ENCODE measurements at regions not wholly inside any gene's neighbourhood (a gene's known extent, or its start where the extent isn't known, plus 50 kb on each side); places are given as distances from the start of the nearest gene placed in this dataset.
"Not testable (repeated sequence)": the region's sequence is repeated elsewhere in the genome, so short reads cannot be mapped to it uniquely, and the experiment has no call there.

DNA sequence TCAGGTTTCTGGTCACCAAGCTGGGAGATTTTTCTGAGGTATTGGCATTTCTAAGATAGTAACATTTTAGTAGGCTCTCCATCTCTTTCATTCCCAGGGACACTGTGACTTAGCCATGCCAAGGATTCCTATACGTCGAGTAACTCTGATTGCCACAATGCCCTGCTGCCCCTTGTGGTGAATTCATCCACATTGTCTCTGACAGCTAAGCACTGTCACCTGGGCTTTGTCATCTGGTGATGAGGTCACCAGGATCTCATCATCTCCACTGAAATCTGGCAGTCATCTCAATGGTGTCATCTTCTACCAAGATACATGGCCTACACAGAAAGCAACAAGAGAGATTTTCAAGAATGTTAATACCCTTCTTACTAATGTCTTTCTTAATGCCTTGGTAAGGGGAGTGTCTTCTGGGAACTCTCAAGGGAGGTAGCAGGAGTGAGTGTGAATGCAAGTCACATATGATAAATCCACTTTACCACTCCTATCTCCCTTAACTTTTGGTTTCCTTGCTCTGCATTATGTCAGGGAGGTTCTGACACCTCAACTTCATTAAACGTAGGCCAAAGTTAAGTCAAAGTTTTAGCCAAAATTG is 246.7 kb downstream of the CD109 start:
- Mint-ChIP-seq H3K36me3 (no peaks in the 10 kb centered on the region), H3K9me3 (peaks cover 2% of the 10 kb centered on the region), H3K27me3 (peaks cover 2% of the 10 kb centered on the region), H3K27ac (no peak overlapping the region), H3K4me3 (no peak overlapping the region), H3K4me1 (ENCODE audit: low read depth) (no peaks in the 10 kb centered on the region)
- POLR2A ChIA-PET = no interaction called here
- intact Hi-C loops (cut with micrococcal nuclease) = no loop called here
- no peak for DNase-seq
- CTCF ChIA-PET = no interaction called here

DNA sequence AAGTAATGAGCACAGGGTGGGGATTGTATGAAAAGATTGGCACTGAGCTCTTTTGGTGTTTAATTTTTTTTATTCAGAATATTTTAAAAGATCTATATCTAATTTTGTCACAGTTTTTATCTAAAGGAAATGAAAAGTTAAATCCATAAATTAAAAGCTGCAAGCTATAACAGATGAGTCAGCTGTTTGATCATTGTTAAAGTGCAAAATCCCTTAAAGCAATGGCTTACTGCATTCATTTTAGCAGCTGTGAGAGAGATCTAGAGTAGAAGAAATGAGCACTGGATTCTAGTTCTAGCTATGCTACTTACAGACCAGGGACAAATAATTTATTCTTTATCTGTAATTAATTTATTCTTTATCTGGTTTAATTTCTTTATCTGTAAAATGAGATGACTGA is 245.9 kb downstream of the CD109 start:
- Mint-ChIP-seq H3K4me3 (no peak overlapping the region), H3K9me3 (no peaks in the 10 kb centered on the region), H3K4me1 (ENCODE audit: low read depth) (no peaks in the 10 kb centered on the region), H3K36me3 (no peaks in the 10 kb centered on the region), H3K27me3 (peaks cover 2% of the 10 kb centered on the region), H3K27ac (no peak overlapping the region)
- intact Hi-C loops (cut with micrococcal nuclease) = no loop called here
- ChIA-PET POLR2A (no interaction called here), CTCF (no interaction called here)
- no peak for DNase-seq

DNA sequence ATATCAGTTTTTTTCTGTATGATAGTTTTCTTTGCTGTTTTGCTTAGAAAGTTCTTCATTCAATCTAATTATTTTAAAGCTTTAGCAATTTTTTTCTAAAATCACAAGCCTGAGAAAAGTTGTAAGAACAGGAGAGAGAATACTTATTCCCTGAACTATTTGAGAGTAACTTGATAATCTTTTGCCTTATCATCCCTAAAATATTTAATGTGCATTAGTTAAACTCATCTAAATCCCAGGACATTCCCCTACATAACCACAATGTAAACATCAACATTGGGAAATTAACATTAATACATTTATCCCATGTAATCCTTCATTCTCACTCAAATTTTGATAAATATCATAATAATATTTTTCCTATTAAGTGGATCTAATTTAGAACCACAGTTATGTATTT is 241.8 kb downstream of the CD109 start:
- H3K4me3 Mint-ChIP-seq = no peak overlapping the region
- DNase-seq = no peak
- no peaks in the 10 kb centered on the region for H3K27me3 Mint-ChIP-seq
- no peak overlapping the region for H3K27ac Mint-ChIP-seq
- no peaks in the 10 kb centered on the region for H3K4me1 Mint-ChIP-seq (ENCODE audit: low read depth)
- H3K9me3 Mint-ChIP-seq = peaks cover 4% of the 10 kb centered on the region
- intact Hi-C loops (cut with micrococcal nuclease) = no loop called here
- POLR2A ChIA-PET = no interaction called here
- H3K36me3 Mint-ChIP-seq = no peaks in the 10 kb centered on the region
- CTCF ChIA-PET = no interaction called here

- intact Hi-C loops (cut with micrococcal nuclease) = no loop called here
- ChIA-PET CTCF (no interaction called here), POLR2A (no interaction called here)
- no peak overlapping the region for H3K27ac Mint-ChIP-seq
- H3K9me3 Mint-ChIP-seq = peaks cover 7% of the 10 kb centered on the region
- no peak overlapping the region for H3K4me3 Mint-ChIP-seq
- no peaks in the 10 kb centered on the region for H3K27me3 Mint-ChIP-seq
- H3K4me1 Mint-ChIP-seq (ENCODE audit: low read depth) = no peaks in the 10 kb centered on the region
- DNase-seq = no peak
- H3K36me3 Mint-ChIP-seq = no peaks in the 10 kb centered on the region
Measured at GRCh38 chr6:73932866-73933265, 236.9 kb downstream of the CD109 start.

DNA sequence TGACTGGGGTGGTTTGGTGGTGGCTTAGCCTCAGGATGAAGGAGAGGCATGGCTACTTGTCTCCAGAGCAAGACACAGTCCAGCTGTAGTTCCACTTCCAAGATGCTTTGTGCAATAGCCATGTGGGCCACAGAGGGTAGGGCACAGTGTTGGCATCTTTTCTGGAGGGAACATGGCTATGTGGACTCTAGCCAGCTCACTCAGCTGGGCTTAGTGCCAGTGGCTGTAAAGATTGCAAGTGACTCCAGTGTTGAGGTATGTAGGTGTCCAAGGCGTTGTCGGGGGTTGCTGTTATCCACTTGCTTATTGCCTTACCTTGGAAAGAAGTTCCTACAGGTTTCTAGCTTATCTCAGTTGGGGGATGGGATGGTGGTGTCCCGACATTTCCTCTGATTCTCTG is 233.4 kb downstream of the CD109 start:
- CTCF ChIA-PET = no interaction called here
- Mint-ChIP-seq H3K9me3 (peaks cover 3% of the 10 kb centered on the region), H3K4me1 (ENCODE audit: low read depth) (no peaks in the 10 kb centered on the region), H3K27me3 (no peaks in the 10 kb centered on the region), H3K4me3 (no peak overlapping the region), H3K27ac (no peak overlapping the region), H3K36me3 (no peaks in the 10 kb centered on the region)
- DNase-seq = no peak
- POLR2A ChIA-PET = no interaction called here
- intact Hi-C loops (cut with micrococcal nuclease) = no loop called here

DNA sequence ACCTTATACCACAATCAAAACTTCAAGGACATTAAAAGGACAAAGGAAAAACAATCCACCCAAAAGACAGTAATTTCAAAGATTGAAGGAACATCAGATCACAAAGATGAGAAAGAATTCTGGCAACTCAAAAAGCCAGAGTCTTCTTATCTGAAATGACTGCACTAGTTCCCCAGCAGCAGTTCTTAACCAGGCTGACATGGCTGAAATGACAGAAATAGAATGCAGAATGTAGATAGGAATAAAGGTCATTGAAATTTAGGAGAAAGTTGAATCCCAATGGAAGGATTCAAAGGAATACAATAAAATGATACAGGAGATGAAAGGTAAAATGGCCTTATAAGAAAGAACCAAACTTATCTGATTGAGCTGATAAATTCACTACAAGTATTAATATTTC is 231.4 kb downstream of the CD109 start:
- H3K27ac Mint-ChIP-seq = no peak overlapping the region
- H3K4me1 Mint-ChIP-seq (ENCODE audit: low read depth) = no peaks in the 10 kb centered on the region
- CTCF ChIA-PET = no interaction called here
- DNase-seq = no peak
- intact Hi-C loops (cut with micrococcal nuclease) = no loop called here
- peaks cover 3% of the 10 kb centered on the region for H3K9me3 Mint-ChIP-seq
- POLR2A ChIA-PET = no interaction called here
- no peaks in the 10 kb centered on the region for H3K36me3 Mint-ChIP-seq
- H3K27me3 Mint-ChIP-seq = no peaks in the 10 kb centered on the region
- H3K4me3 Mint-ChIP-seq = no peak overlapping the region

DNA sequence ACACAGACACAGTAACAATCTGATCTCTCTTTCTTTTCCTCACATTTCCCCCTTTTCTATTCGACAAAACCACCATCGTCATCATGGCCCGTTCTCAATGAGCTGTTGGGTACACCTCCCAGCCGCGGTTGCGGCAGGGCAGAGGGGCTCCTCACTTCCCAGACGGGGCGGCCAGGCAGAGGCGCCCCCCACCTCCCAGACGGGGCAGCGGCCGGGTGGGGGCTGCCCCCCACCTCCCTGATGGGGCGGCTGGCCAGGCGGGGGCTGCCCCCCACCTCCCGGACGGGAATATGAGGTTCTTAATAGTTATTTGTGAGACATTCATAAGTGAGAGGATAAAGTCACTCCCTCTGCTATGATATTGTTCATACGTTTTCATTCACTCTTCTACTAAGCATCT is 229.7 kb downstream of the CD109 start:
- H3K9me3 Mint-ChIP-seq; H3K36me3 Mint-ChIP-seq; H3K4me1 Mint-ChIP-seq (ENCODE audit: low read depth); DNase-seq; H3K27ac Mint-ChIP-seq; POLR2A ChIA-PET; intact Hi-C loops (cut with micrococcal nuclease); H3K27me3 Mint-ChIP-seq; H3K4me3 Mint-ChIP-seq; CTCF ChIA-PET: not testable (repeated sequence)

GRCh38 chr6:73923905-73924485 is 228.0 kb downstream of the CD109 start:
- H3K27me3 Mint-ChIP-seq = no peaks in the 10 kb centered on the region
- CTCF ChIA-PET = interaction anchor here (0.7 kb wide), 1 partner anchor 191 kb away, joined by 3 read pairs; no protein-coding TSS in a partner anchor
- POLR2A ChIA-PET = no interaction called here
- intact Hi-C loops (cut with micrococcal nuclease) = no loop called here
- no peaks in the 10 kb centered on the region for H3K36me3 Mint-ChIP-seq
- no peak overlapping the region for H3K4me3 Mint-ChIP-seq
- no peaks in the 10 kb centered on the region for H3K4me1 Mint-ChIP-seq (ENCODE audit: low read depth)
- no peak overlapping the region for H3K27ac Mint-ChIP-seq
- no peak for DNase-seq
- H3K9me3 Mint-ChIP-seq = peaks cover 4% of the 10 kb centered on the region

DNA sequence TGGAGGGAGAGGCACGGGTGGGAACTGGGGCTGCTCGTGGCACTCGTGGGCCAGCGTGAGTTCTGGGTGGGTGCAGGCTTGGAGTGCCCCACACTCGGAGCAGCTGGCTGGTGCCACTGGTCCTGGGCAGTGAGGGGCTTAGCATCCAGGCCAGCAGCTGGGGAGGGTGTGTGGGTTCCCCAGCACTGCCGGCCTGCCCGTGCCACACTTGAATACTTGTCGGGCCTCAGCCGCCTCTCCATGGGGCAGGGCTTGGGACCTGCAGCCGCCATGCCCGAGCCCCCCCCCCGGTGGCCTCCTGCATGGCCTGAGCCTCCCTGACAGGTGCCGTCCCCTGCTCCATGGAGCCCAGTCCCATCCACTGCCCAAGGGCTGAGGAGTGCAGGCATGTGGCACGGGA is 207.2 kb downstream of the CD109 start:
- CTCF ChIA-PET = no interaction called here
- H3K9me3 Mint-ChIP-seq = peaks cover 15% of the 10 kb centered on the region
- no peak overlapping the region for H3K4me3 Mint-ChIP-seq
- H3K36me3 Mint-ChIP-seq = no peaks in the 10 kb centered on the region
- POLR2A ChIA-PET = no interaction called here
- H3K4me1 Mint-ChIP-seq (ENCODE audit: low read depth) = no peaks in the 10 kb centered on the region
- DNase-seq = no peak
- H3K27ac Mint-ChIP-seq = no peak overlapping the region
- intact Hi-C loops (cut with micrococcal nuclease) = no loop called here
- H3K27me3 Mint-ChIP-seq = no peaks in the 10 kb centered on the region

DNA sequence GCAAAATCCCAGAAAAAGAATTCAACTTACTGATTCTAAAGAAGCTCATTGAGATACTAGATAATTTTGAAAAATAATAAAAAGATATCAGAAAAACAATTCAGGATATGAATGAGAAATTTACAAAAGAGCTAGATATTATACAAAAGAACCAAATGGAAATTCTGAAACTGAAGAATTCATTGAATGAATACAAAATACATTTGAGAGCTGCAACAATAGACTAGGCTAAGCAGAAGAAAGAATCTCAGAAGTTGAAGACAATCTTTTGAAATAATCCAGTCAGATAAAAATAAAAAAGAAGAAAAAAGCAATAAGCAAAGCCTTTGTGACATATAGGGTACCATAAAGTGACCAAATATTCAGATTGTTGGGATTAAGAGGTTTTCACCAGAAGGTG is 206.0 kb downstream of the CD109 start:
- no peaks in the 10 kb centered on the region for H3K4me1 Mint-ChIP-seq (ENCODE audit: low read depth)
- POLR2A ChIA-PET = no interaction called here
- H3K27me3 Mint-ChIP-seq = no peaks in the 10 kb centered on the region
- H3K4me3 Mint-ChIP-seq = no peak overlapping the region
- CTCF ChIA-PET = no interaction called here
- H3K9me3 Mint-ChIP-seq = peaks cover 15% of the 10 kb centered on the region
- no peak overlapping the region for H3K27ac Mint-ChIP-seq
- DNase-seq = no peak
- intact Hi-C loops (cut with micrococcal nuclease) = no loop called here
- H3K36me3 Mint-ChIP-seq = no peaks in the 10 kb centered on the region

GRCh38 chr6:73901311-73901710 is 205.3 kb downstream of the CD109 start:
- Mint-ChIP-seq H3K4me3 (no peak overlapping the region), H3K9me3 (peaks cover 15% of the 10 kb centered on the region)
- POLR2A ChIA-PET = no interaction called here

DNA sequence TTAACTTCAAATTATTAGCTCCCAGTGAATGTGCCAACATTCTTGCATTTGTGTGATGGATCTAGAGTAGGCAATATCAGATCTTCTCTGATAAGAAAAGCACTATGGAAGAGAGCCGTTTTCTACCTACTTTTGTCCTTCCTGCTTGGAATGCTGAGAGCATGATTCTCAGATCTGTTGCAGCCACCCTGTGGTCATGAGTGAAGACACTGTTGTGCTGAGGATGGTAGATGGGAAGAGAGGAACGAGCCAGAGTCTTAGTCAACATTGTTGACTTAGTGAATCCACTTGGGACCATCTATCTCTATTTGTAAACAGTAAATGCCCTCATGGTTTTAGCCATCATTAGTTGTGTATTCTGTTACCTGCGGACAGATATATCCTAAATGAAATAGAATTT is 202.6 kb downstream of the CD109 start:
- intact Hi-C loops (cut with micrococcal nuclease) = no loop called here
- ChIA-PET POLR2A (no interaction called here), CTCF (no interaction called here)
- Mint-ChIP-seq H3K9me3 (peaks cover 15% of the 10 kb centered on the region), H3K27ac (no peak overlapping the region), H3K4me1 (ENCODE audit: low read depth) (no peaks in the 10 kb centered on the region), H3K36me3 (no peaks in the 10 kb centered on the region), H3K27me3 (no peaks in the 10 kb centered on the region), H3K4me3 (no peak overlapping the region)
- DNase-seq = no peak

More at GRCh38 chr6:73901311-73901710, 205.3 kb downstream of the CD109 start:
- Mint-ChIP-seq H3K4me1 (ENCODE audit: low read depth) (no peaks in the 10 kb centered on the region), H3K27ac (no peak overlapping the region), H3K27me3 (no peaks in the 10 kb centered on the region), H3K36me3 (no peaks in the 10 kb centered on the region)
- intact Hi-C loops (cut with micrococcal nuclease) = no loop called here
- CTCF ChIA-PET = no interaction called here
- DNase-seq = no peak

DNA sequence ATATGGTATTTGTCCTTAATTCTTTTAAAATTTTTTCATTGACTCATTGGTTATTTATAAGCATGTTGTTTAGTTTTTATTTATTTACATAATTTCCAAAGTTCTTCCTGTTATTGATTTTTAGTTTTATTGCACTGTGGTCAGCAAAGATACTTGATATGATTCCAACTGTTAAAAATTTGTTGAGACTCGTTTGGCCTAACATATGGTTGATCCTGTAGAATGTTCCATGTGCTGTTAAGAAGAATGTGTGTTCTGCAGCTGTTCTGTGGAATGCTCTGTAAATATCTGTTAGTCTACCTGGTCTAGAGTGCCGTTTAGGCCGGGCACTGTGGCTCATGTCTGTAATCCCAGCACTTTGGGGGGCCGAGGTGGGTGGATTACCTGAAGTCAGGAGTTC is 197.7 kb downstream of the CD109 start:
- Mint-ChIP-seq H3K36me3 (no peaks in the 10 kb centered on the region), H3K9me3 (no peaks in the 10 kb centered on the region), H3K4me1 (ENCODE audit: low read depth) (no peaks in the 10 kb centered on the region), H3K27me3 (no peaks in the 10 kb centered on the region), H3K27ac (no peak overlapping the region), H3K4me3 (no peak overlapping the region)
- DNase-seq = no peak
- intact Hi-C loops (cut with micrococcal nuclease) = no loop called here
- ChIA-PET CTCF (no interaction called here), POLR2A (no interaction called here)

All from activated CD4-positive, alpha-beta memory T cell treated with anti-CD3 and anti-CD28 coated beads for 36 hours (primary cell).